ENCODE measurements at regions not wholly inside any gene's neighbourhood (a gene's known extent, or its start where the extent isn't known, plus 50 kb on each side); places are given as distances from the start of the nearest gene placed in this dataset.
"Not testable (repeated sequence)": the region's sequence is repeated elsewhere in the genome, so short reads cannot be mapped to it uniquely, and the experiment has no call there.

GRCh38 chr4:148664636-148665035 lies 222.4 kb upstream of the NR3C2 start:
- no peaks in the 10 kb centered on the region for H3K9me3 ChIP-seq (ENCODE audit: low read length)
- H3K9ac ChIP-seq (ENCODE audit: low read length): no peak overlapping the region
- no peaks in the 10 kb centered on the region for H3K27me3 ChIP-seq (ENCODE audit: control insufficient read depth in 1 of 2, insufficient read depth in 2 of 2, low read length in 2 of 2)
- no peaks in the 10 kb centered on the region for H3K36me3 ChIP-seq (ENCODE audit: insufficient read depth, low read length)
- no peak overlapping the region for H3K4me3 ChIP-seq (ENCODE audit: low read depth in 1 of 2, low read length in 2 of 2)
- H3K4me1 ChIP-seq (ENCODE audit: insufficient read depth, low read length): no peaks in the 10 kb centered on the region
- H3K27ac ChIP-seq (ENCODE audit: low read depth, low read length): no peak overlapping the region

GRCh38 chr4:148654131-148654530 lies 211.9 kb upstream of the NR3C2 start:
- H3K27me3 ChIP-seq (ENCODE audit: control insufficient read depth in 1 of 2, insufficient read depth in 2 of 2, low read length in 2 of 2): no peaks in the 10 kb centered on the region
- H3K9me3 ChIP-seq (ENCODE audit: low read length): no peaks in the 10 kb centered on the region
- no peaks in the 10 kb centered on the region for H3K4me1 ChIP-seq (ENCODE audit: insufficient read depth, low read length)
- no peaks in the 10 kb centered on the region for H3K36me3 ChIP-seq (ENCODE audit: insufficient read depth, low read length)
- H3K27ac ChIP-seq (ENCODE audit: low read depth, low read length): no peak overlapping the region
- no peak overlapping the region for H3K4me3 ChIP-seq (ENCODE audit: low read depth in 1 of 2, low read length in 2 of 2)
- no peak overlapping the region for H3K9ac ChIP-seq (ENCODE audit: low read length)

GRCh38 chr4:148653681-148654080 lies 211.5 kb upstream of the NR3C2 start:
- Histone ChIP-seq H3K4me3 (ENCODE audit: low read depth in 1 of 2, low read length in 2 of 2) (no peak overlapping the region), H3K4me1 (ENCODE audit: insufficient read depth, low read length) (no peaks in the 10 kb centered on the region), H3K9ac (ENCODE audit: low read length) (no peak overlapping the region), H3K9me3 (ENCODE audit: low read length) (no peaks in the 10 kb centered on the region), H3K27me3 (ENCODE audit: control insufficient read depth in 1 of 2, insufficient read depth in 2 of 2, low read length in 2 of 2) (no peaks in the 10 kb centered on the region), H3K27ac (ENCODE audit: low read depth, low read length) (no peak overlapping the region), H3K36me3 (ENCODE audit: insufficient read depth, low read length) (no peaks in the 10 kb centered on the region)

- Histone ChIP-seq H3K9me3 (ENCODE audit: low read length) (no peaks in the 10 kb centered on the region), H3K4me3 (ENCODE audit: low read depth in 1 of 2, low read length in 2 of 2) (no peak overlapping the region), H3K27me3 (ENCODE audit: control insufficient read depth in 1 of 2, insufficient read depth in 2 of 2, low read length in 2 of 2) (no peaks in the 10 kb centered on the region), H3K36me3 (ENCODE audit: insufficient read depth, low read length) (no peaks in the 10 kb centered on the region), H3K27ac (ENCODE audit: low read depth, low read length) (no peak overlapping the region), H3K4me1 (ENCODE audit: insufficient read depth, low read length) (no peaks in the 10 kb centered on the region), H3K9ac (ENCODE audit: low read length) (no peak overlapping the region)
Measured at GRCh38 chr4:148651991-148652390, 209.8 kb upstream of the NR3C2 start.

- no peaks in the 10 kb centered on the region for H3K27me3 ChIP-seq (ENCODE audit: control insufficient read depth in 1 of 2, insufficient read depth in 2 of 2, low read length in 2 of 2)
- H3K9me3 ChIP-seq (ENCODE audit: low read length): no peaks in the 10 kb centered on the region
- H3K27ac ChIP-seq (ENCODE audit: low read depth, low read length): no peak overlapping the region
- H3K9ac ChIP-seq (ENCODE audit: low read length): no peak overlapping the region
- H3K4me3 ChIP-seq (ENCODE audit: low read depth in 1 of 2, low read length in 2 of 2): no peak overlapping the region
- no peaks in the 10 kb centered on the region for H3K36me3 ChIP-seq (ENCODE audit: insufficient read depth, low read length)
- H3K4me1 ChIP-seq (ENCODE audit: insufficient read depth, low read length): no peaks in the 10 kb centered on the region
Measured at GRCh38 chr4:148649652-148650331, 207.6 kb upstream of the NR3C2 start.

GRCh38 chr4:148643851-148644250 lies 201.6 kb upstream of the NR3C2 start:
- H3K36me3 ChIP-seq (ENCODE audit: insufficient read depth, low read length): no peaks in the 10 kb centered on the region
- no peak overlapping the region for H3K27ac ChIP-seq (ENCODE audit: low read depth, low read length)
- H3K9ac ChIP-seq (ENCODE audit: low read length): no peak overlapping the region
- no peaks in the 10 kb centered on the region for H3K4me1 ChIP-seq (ENCODE audit: insufficient read depth, low read length)
- no peaks in the 10 kb centered on the region for H3K9me3 ChIP-seq (ENCODE audit: low read length)
- H3K27me3 ChIP-seq (ENCODE audit: control insufficient read depth in 1 of 2, insufficient read depth in 2 of 2, low read length in 2 of 2): no peaks in the 10 kb centered on the region
- H3K4me3 ChIP-seq (ENCODE audit: low read depth in 1 of 2, low read length in 2 of 2): no peak overlapping the region

GRCh38 chr4:148642907-148643306 lies 200.7 kb upstream of the NR3C2 start:
- Histone ChIP-seq H3K9me3 (ENCODE audit: low read length) (no peaks in the 10 kb centered on the region), H3K36me3 (ENCODE audit: insufficient read depth, low read length) (no peaks in the 10 kb centered on the region), H3K27ac (ENCODE audit: low read depth, low read length) (no peak overlapping the region), H3K4me1 (ENCODE audit: insufficient read depth, low read length) (no peaks in the 10 kb centered on the region), H3K27me3 (ENCODE audit: control insufficient read depth in 1 of 2, insufficient read depth in 2 of 2, low read length in 2 of 2) (no peaks in the 10 kb centered on the region), H3K9ac (ENCODE audit: low read length) (no peak overlapping the region), H3K4me3 (ENCODE audit: low read depth in 1 of 2, low read length in 2 of 2) (no peak overlapping the region)

GRCh38 chr4:148638079-148638478 lies 195.9 kb upstream of the NR3C2 start:
- not testable (repeated sequence) for H3K27me3 ChIP-seq (ENCODE audit: control insufficient read depth in 1 of 2, insufficient read depth in 2 of 2, low read length in 2 of 2); H3K9ac ChIP-seq (ENCODE audit: low read length); H3K36me3 ChIP-seq (ENCODE audit: insufficient read depth, low read length); H3K4me1 ChIP-seq (ENCODE audit: insufficient read depth, low read length); H3K27ac ChIP-seq (ENCODE audit: low read depth, low read length); H3K4me3 ChIP-seq (ENCODE audit: low read depth in 1 of 2, low read length in 2 of 2); H3K9me3 ChIP-seq (ENCODE audit: low read length)

GRCh38 chr4:148637453-148637852 lies 195.2 kb upstream of the NR3C2 start:
- not testable (repeated sequence) for H3K9me3 ChIP-seq (ENCODE audit: low read length); H3K4me3 ChIP-seq (ENCODE audit: low read depth in 1 of 2, low read length in 2 of 2); H3K4me1 ChIP-seq (ENCODE audit: insufficient read depth, low read length); H3K27me3 ChIP-seq (ENCODE audit: control insufficient read depth in 1 of 2, insufficient read depth in 2 of 2, low read length in 2 of 2); H3K36me3 ChIP-seq (ENCODE audit: insufficient read depth, low read length); H3K9ac ChIP-seq (ENCODE audit: low read length); H3K27ac ChIP-seq (ENCODE audit: low read depth, low read length)

- no peak overlapping the region for H3K27ac ChIP-seq (ENCODE audit: low read depth, low read length)
- no peaks in the 10 kb centered on the region for H3K36me3 ChIP-seq (ENCODE audit: insufficient read depth, low read length)
- no peaks in the 10 kb centered on the region for H3K27me3 ChIP-seq (ENCODE audit: control insufficient read depth in 1 of 2, insufficient read depth in 2 of 2, low read length in 2 of 2)
- H3K9ac ChIP-seq (ENCODE audit: low read length): no peak overlapping the region
- H3K4me1 ChIP-seq (ENCODE audit: insufficient read depth, low read length): no peaks in the 10 kb centered on the region
- no peak overlapping the region for H3K4me3 ChIP-seq (ENCODE audit: low read depth in 1 of 2, low read length in 2 of 2)
- no peaks in the 10 kb centered on the region for H3K9me3 ChIP-seq (ENCODE audit: low read length)
Measured at GRCh38 chr4:148634476-148634875, 192.3 kb upstream of the NR3C2 start.

- Histone ChIP-seq H3K36me3 (ENCODE audit: insufficient read depth, low read length) (no peaks in the 10 kb centered on the region), H3K9ac (ENCODE audit: low read length) (no peak overlapping the region), H3K4me3 (ENCODE audit: low read depth in 1 of 2, low read length in 2 of 2) (no peak overlapping the region), H3K27ac (ENCODE audit: low read depth, low read length) (no peak overlapping the region), H3K27me3 (ENCODE audit: control insufficient read depth in 1 of 2, insufficient read depth in 2 of 2, low read length in 2 of 2) (no peaks in the 10 kb centered on the region), H3K9me3 (ENCODE audit: low read length) (no peaks in the 10 kb centered on the region), H3K4me1 (ENCODE audit: insufficient read depth, low read length) (no peaks in the 10 kb centered on the region)
Measured at GRCh38 chr4:148633720-148634119, 191.5 kb upstream of the NR3C2 start.

GRCh38 chr4:148632476-148632875 lies 190.3 kb upstream of the NR3C2 start:
- Histone ChIP-seq H3K9ac (ENCODE audit: low read length) (no peak overlapping the region), H3K27me3 (ENCODE audit: control insufficient read depth in 1 of 2, insufficient read depth in 2 of 2, low read length in 2 of 2) (no peaks in the 10 kb centered on the region), H3K9me3 (ENCODE audit: low read length) (no peaks in the 10 kb centered on the region), H3K4me1 (ENCODE audit: insufficient read depth, low read length) (no peaks in the 10 kb centered on the region), H3K27ac (ENCODE audit: low read depth, low read length) (no peak overlapping the region), H3K4me3 (ENCODE audit: low read depth in 1 of 2, low read length in 2 of 2) (no peak overlapping the region), H3K36me3 (ENCODE audit: insufficient read depth, low read length) (no peaks in the 10 kb centered on the region)

Data from muscle layer of colon (tissue), 2 donors.